ENCODE measurements at regions not wholly inside any gene's neighbourhood (a gene's known extent, or its start where the extent isn't known, plus 50 kb on each side); places are given as distances from the start of the nearest gene placed in this dataset.

GRCh38 chr16:85539084-85539483 is 74.0 kb upstream of the GSE1 start:
- TF ChIP-seq MXI1 (conservative IDR thresholded peaks at IDR 0.05; ENCODE audit: poor library complexity, severe bottlenecking) (no peak), CTCF (IDR thresholded peaks at IDR 0.05; ENCODE audit: poor library complexity, severe bottlenecking) (no peak), EZH2 (IDR thresholded peaks at IDR 0.05; ENCODE audit: borderline replicate concordance, insufficient read depth, low read length, poor library complexity, severe bottlenecking) (no peak), EP300 (conservative IDR thresholded peaks at IDR 0.05; ENCODE audit: poor library complexity, severe bottlenecking) (no peak), POLR2AphosphoS5 (IDR thresholded peaks at IDR 0.05) (no peak)
